Esophagus muscularis mucosa (tissue), 3 donors: ENCODE measurements at regions not wholly inside any gene's neighbourhood (a gene's known extent, or its start where the extent isn't known, plus 50 kb on each side); places are given as distances from the start of the nearest gene placed in this dataset.

ENCODE experiments used
- CTCF ChIP-seq, 3 experiments: fragments of 200-600 bp in 2 of 3; fragments of 450-650 bp in 1 of 3; sonication (generic) in 2 of 3; IDR thresholded peaks; one replicate each; pipeline ENCODE4 v1.5.1; 2017 to 2019; ENCODE audit warnings: antibody characterized with exemption in 3 of 3, mild to moderate bottlenecking in 2 of 3, moderate library complexity in 1 of 3
- POLR2A ChIP-seq: fragments of 450-650 bp; IDR thresholded peaks from one replicate; pipeline ENCODE4 v1.6.1; 2017; ENCODE audit warnings: antibody characterized with exemption, moderate library complexity, mild to moderate bottlenecking, low read depth
- POLR2AphosphoS5 ChIP-seq, 2 donors: sonication (generic); formaldehyde crosslinking; IDR thresholded peaks; one replicate each; pipeline ENCODE4 v1.6.1; 2017; ENCODE audit warnings: antibody characterized with exemption in 2 of 2

- no peak for TF ChIP-seq CTCF (IDR thresholded peaks at IDR 0.05)
- no peak for TF ChIP-seq POLR2A
- TF ChIP-seq POLR2AphosphoS5 (IDR thresholded peaks at IDR 0.05), result no peak
These were observed 585.2 kb downstream of the ZNF608 start for GRCh38 chr5:124161266-124161665.
